ENCODE measurements at regions not wholly inside any gene's neighbourhood (a gene's known extent, or its start where the extent isn't known, plus 50 kb on each side); places are given as distances from the start of the nearest gene placed in this dataset.
"Not testable (repeated sequence)": the region's sequence is repeated elsewhere in the genome, so short reads cannot be mapped to it uniquely, and the experiment has no call there.

DNA sequence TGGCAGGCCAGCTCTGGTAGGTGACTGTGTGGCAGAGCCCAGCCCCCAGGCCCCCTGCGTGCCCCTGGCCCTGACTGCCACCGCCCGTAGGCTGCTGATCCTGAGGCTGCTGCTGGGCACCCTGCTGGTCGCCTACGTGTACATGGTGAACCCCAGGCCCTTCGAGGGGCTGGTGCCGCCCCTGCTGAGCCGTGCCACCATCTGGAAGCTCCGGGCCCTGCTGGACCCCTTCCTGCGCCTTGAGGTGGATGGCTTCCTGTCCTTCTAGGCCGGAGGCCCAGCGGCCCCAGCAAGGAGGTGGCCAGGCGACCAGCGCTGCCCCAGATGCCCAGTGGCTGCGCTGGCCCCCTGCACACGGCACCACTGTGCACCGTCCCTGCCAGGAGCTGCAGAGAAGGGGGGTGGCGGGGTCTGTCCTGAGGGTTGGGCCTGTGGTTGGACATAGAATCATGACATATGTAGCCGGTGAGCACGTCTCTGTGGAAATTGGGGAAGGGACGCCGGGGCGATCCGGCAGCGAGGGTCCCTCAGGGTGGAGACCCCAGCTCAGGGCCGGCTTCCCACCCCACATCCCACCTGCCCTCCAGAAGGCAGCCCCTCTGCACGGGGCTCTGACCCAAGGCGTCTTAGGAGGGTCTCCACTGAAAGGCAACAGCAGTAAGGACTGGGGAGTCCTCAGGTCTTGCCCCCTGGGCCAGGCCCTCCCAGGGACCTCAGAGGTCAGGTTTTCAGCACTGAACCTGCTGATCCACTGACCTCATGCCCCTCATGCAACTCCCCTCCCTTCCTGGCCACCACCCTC lies 185.4 kb downstream of the IGLL1 start:
- no peak for ATAC-seq

DNA sequence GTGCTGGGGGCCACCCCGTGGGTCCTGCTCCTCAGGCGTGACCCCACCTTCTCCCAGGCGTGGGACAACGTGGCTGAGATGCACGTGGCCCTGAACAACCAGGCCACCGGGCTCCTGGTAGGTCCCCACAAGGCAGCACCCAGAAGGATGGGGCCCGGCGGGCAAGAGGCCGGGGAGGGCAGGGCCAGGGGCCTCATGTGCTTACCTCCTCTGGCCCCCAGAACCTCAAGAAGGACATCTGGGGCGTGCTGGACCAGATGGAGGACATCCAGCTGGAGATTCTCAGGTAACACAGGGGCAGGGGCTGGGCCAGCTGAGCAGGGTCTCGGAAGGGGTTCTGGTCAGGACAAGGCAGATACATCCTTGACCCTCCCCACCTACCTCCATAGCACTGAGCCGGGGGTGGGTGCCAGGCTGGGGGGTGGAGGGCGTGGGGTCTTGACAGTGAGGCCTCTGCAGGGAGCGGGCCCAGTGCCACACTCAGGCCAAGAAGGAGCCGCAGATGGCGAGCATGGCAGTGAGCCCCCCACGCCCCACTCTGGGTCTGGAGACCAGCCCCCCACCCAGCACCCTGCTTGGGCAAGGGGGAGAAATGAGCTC lies 186.3 kb downstream of the IGLL1 start:
- ATAC-seq: no peak

DNA sequence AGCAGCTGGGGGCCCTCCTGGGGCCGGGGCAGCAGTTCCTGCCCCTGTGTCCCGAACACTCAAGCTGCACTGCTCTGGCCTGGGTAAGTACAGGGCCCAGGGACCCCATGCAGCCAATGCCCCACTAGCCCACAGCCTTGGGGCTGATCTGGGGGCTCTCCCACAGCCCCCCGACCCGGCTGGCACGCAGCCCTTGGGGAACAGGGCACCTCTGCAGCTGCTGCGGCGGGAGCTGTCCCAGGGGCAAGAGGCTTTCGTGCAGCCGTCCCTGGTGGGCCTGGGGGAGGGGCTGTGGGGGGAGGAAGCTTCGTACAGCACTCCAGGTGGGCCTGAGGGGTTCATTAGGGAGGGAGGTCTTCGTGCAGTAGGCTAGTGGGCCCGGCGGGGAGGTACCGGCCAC lies 186.9 kb downstream of the IGLL1 start:
- not testable (repeated sequence) for ATAC-seq

DNA sequence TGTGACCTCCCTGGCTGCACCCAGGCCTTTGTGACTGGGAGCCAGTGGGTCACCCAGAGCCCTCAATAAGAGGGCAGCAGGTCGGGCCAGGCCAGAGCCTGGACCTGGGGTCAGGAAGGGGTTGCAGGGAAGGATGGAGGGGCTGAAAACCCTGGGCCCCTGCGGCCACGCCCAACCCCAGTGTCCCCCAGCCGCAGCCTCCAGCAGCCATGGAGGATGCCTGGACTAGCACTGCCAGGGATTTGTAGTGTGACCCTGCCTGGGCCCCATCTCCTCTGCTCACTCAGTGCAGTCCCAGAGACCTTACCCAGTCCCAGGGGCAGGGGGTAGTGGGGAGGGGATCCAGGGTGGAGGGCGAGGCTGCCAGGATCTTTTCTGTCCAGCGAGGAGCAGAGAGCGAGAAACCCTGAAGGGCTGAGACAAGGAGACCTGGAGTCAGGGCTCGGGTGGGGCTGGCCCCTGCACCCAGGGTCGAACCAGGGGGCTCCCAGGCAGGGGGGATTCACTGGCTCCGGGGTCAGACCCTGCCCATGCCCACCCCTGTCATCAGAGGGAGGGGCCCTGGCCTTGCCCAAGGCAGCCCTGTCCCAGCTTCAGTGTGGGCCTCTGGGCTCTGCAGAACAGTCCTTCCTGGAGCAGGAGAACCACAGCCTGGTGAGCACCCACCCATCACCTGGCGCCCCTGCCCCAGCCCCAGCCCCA lies 187.5 kb downstream of the IGLL1 start:
- no peak for ATAC-seq

DNA sequence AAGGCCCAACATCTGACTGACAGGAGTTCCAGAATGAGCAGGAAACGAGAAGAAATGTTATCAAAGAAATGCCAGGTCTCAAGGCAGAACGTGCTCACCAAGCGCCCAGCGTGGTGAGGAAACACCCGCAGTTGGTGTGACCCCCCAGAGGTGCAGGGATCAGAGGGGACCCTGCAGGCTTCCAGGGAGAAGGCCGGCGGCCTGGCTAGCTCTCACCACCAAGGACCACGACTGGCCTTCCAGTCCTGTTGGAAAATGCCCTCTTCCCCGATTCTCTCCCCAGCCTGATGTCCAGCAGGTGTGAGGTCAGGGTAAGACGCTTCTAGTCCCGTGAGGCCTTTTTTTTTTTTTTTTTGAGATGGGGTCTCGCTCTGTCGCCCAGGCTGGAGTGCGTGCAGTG lies 189.1 kb downstream of the IGLL1 start:
- ATAC-seq: no peak

DNA sequence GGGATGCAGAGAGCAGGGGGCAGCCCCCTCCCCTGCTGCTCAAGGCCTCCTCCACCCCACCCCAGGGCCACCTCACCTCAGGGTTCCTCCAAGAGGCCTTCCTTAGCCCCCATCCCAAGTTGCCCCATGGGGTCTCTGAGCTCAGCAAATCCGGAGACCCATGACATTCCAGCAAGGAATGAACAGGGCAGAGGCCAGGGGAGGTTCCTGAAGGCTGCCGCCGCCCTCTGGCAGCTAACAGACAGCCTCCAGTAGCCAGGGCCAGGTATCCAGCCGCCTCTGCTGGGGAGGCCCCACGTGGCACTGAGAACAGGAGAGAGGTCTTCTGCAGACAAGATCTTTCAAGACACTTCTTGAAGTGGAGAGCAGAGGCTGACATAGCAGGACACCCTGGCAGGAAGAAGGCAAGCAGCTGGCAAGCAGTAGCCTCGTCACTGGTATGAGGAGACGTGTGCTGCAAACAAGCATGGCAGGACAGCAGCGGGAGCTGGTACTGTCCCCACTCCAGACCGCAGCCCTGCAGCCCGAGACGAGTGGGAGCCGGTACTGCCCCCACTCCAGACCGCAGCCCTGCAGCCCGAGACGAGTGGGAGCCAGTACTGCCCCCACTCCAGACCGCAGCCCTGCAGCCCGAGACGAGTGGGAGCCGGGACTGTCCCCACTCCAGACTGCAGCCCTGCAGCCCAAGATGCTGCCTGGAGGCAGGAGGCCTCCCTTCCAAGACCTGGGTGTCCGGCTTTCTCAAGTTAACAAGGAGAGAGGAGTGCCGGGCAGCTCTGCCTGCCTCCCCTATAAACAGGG lies 190.6 kb downstream of the IGLL1 start:
- ATAC-seq: no peak

DNA sequence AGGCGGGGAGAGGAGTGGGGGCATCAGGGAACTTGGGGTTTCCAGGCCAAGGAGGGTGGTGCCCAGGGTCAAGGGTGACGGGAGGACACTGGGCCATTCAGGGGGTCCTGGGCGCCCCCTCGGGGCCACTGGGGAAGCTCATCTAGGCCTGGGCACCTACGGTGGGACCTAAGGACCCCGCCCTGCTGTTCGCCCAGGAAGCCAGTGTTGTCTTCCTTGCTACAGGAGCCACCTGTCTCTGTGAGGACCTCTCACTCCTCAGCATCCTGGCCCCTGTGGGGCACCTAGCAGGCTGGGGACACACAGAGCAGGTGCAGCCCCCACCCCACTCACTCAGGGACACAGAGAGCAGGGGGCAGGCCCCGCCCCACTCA lies 191.6 kb downstream of the IGLL1 start:
- no peak for ATAC-seq

DNA sequence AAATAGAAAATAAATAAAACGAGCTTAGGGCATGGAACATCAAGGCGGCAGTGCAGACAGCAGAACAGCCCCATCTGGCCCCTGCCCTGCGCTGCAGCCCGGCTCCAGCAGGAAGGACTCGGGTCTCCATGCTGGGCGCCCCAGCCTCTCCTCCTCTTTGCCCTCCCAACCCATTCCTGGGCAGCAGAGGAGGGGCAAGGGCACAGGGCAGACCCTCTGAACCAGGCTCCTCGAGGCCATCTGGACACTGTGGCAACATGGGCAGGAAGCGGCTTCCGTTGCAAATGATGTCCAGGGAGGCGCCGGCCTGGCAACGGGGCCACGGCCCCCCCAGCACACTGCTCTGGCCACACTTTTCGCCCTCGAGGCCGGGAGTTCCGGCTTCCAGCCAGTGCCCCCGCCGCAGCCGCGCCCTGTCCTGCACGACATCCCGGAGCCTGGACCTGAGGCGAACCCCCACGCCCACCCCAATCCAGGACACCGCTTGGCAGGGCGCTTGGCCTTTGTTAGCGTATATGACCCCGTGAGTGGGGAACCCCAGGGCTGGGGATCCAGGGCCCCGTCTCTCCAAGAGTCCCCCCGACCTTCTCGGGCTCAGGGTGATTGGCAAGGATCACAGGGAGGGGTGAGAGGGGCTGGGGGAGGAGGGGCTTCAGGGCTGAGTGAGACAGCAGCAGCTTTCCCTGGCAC lies 192.1 kb downstream of the IGLL1 start:
- no peak for ATAC-seq

DNA sequence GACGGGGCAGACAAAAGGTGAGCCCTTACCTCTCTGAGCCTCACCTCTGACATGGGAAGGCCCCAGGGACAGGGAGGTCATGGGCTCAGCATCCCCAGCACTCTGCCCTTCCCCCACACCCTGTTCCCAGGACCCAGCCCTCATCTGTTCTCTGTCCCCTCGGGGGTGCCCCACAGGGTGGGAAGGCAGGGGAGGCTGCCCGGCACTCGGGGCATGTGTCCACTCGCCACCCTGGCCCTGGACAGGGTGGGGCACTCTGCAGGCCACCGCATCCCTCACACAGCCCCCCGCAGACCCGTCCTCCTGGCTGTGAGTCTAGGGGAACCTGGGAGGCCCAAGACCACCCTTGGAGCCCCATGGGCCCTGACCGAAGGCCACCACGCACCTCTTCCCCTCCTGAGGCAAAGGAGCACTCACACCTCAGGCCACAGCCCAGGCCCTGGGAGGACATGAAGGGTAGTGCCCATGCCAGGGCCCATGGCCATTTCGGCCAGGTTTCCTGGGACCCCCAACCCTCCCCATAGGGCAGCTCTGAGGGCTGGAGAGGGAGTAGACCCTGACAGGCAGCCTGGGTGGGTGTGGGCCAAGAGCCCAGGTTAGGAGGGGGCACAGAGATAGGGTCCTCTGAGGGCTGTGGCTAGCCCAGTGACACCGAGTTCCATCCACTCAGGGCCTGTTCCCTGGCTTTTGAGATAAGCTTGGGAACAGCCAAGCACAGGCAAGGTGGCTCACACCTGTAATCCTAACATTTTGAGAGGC lies 193.1 kb downstream of the IGLL1 start:
- ATAC-seq: no peak

DNA sequence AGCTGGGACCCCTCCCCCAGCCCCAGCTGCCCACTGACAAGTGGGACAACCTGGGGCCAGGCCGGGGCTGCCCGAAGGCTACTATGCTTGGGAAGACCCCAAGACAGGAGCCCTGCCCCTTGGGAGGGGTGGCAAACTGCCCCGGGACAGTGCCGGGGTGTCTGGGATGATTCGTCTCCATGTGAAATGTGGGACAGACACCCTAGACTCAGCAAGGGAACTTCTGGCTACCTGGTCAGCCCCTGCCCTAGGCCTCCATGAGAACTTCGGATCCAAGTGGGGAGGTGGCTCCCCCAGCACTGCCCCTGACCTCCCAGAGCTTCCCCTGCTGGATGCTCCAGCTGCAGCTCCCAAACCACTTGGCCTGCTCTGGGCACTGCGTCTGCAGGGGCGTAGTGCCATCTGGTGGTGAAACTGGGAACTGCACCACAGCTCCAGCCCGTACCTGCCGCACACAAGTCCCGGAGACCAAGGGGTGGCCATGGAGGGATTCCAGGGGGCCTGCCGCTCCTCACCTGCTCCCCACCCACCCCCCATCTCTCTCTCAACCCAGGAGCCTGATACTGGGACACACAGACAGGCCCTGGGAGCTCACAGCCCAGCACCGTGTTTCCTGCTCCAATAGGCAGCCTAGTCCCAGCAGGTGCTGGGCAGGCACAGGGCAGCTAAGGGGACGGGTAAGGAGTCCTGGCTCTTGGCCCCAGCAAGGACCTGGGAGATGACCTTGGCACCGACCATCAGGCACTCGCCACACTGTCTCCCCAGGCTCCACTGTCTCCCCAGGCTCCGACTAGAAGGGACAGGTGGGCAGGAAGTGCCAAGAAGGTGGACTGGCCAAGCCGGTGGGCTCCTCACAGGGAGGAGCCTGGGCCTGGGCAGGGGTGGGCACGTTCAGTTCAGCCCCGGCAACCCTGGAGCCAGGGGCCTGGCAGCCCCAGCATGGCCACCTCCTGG lies 194.1 kb downstream of the IGLL1 start:
- peak; percentile 85 for ATAC-seq

DNA sequence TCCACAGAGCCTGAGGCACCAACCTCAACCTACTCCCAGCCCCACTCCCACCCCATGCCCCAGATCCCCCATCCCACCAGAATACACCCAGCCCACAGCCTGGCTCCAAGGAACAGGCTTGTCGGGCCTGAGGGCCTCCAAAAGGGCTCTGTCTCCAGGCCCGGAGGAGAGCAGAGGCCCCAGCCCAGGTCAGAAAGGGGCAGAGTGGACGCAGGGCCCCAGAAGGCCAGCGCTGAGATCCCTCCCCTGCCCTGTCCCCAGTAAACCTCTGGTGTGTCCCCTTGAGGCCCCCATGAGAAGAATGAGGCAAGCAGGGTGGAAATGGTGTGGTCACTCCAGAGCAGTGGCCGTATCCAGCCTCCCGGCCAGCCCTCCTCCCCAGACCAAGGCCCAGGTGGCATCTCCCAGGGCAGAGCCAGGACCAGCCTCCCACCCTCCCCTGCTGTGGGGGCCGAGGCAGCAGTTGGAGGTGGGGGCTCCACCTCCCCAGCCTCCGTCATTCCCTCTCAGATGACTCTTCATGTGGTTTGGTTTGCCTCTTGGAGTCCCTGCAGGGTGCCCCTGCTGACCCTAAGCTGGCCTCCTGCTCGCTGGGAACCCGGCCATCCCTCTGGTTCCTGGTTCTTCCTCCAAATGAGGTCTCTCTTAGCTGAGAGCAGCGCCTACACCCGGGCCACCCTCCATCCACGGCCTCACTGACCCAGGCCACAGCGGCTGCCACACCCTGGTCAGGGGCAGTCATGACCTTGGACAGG lies 195.0 kb downstream of the IGLL1 start:
- ATAC-seq: no peak

DNA sequence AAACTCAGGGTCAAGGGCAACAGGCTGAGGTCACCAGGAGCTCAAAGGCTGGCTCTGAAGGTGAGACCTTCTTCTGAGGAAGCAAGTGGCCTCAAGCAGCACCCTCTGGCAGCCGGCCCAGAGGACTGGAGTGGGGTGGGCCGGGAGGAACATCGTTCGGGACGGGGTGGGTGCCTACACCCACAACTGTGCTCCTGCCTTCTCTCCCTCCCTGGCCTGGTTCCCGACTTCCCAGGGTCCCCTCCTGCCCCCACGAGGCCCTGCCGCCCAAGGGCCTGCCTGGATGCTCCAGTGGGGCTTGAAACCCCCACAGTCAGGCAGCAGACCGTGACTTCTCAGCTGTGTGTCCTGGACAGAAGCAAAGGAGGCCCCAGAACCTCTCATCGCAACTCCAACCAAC lies 195.7 kb downstream of the IGLL1 start:
- ATAC-seq: no peak

DNA sequence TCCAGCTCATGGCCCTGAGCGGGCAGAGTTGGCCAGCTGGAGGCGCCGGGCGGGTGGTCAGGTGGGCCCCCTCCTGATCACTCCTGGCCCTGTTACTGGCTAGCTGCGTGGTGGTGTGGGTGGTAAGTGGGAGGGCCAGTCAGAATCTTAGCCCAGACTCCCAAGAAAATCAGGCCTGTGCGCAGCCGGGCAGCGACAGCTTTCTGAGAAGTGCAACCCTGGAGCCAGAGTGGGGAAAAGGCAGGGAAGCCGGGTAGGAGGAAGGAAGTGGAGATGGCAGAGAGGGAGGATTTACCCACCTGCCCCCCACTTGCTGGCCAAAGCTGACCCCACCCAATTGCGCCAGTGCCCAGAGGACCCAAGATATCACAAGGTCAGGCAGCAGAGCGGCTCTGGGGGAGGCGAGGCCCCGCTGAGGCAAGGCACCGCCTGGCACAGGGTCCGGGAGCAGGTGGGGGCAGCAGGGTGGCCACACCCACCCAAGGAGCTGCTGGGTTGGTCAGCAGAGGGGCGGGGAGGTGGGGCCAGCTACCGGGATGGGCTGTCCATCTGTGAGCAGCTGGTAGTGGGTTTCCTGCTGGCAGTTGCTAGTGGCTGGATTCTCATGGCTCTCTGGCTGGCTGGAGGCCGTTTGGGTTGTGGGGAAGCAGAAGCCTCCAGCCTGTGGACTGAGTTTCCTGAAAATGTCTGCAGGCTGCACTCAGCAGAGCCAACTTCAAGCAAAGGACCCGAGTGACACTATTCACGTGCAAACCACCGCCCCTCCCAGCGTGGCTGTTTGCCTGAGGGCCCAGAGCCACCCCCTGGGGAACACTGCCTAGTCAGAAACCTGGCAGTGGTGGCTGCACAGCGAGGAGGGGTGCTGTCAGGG lies 196.4 kb downstream of the IGLL1 start:
- ATAC-seq: no peak

DNA sequence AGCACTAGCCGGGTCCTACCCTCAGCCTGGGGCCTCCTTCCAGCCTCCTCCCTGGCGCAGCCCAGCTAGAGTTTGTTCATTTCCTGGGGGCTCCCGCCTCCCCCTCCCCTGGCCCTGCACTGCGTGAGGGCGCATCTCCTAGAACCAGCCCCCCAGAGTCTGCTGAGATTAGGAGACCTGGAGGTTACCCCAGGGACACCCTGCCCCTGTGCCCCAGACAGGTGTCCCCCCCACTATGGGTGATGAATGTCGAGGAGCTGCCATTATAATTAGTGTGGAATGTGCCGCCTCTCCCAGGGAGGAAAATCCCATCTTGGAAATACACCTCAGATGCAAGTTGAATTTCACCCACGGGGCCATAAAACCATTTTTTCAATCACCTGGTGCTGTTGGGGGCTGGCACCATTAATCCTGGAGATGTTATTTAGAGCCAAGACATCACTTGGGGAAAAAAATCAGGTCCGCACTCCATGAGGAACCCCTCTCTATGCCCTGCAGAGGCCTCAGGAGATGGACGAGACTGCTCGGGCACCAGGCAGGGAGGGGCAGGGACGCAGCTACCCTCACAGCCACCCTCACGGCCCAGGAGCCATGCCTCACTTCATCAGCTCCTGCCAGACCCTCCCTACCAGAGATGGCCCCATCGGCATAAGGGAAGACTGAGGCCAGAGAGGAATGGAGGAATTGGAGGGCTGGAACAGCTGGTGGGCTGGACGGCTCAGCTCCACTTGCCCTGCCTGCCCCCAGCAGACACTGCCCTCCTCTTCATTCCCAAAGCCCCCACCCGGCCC lies 197.5 kb downstream of the IGLL1 start:
- ATAC-seq: no peak

DNA sequence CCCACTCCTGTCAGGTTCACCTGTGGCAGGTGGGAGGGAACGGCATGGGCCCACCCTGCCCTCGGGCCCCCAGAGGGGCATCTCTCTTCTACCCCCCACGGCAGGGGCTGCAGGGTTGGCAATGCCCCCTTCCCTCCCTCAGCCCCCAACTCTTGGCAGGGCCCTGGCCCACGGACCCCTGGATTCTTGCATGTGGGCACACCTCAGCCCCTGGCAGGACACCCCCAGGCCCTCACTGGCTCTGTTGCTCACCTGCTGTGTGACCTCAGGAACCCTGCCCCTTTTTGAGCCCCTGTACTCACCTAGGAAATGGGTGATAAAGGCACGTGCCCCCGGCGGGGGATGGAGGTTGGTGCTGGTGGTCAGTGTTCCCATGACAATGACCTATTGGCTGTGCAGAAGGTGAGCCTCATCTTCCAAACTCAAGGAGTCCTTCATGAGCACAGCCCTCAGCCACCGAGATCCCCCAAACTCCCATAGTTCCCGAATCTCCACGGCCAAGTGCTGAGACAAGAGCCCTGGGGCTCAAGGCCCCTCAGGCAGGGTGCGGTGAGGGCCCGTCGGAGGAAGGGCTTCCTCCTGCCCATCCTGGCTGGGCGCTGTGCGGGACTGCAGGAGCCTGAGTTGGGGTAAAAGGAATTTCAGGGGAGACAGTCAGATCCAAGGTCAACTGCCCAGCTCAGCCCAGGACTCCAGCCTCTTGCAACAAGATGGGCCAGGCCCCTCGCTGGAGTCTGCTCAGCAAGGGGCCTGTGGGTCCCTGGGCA lies 198.2 kb downstream of the IGLL1 start:
- ATAC-seq: no peak

DNA sequence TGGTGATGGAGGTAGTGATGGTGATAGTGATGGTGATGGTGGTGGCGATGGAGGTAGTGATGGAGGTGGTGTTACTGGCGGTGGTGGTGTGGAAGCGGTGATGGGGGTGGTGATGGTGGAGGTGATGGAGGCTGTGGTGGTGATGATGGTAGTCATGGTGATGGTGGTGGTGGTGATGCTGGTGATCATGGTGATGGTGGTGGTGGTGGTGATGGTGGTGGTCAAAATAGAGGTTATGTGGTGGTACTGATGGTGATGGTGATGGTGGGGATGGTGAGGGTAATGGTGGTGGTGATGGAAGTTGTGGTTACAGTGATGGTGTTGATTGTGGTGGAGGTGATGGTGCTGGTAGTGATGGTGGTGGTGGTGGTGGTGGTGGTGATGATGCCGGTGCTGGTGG lies 199.2 kb downstream of the IGLL1 start:
- no peak for ATAC-seq

DNA sequence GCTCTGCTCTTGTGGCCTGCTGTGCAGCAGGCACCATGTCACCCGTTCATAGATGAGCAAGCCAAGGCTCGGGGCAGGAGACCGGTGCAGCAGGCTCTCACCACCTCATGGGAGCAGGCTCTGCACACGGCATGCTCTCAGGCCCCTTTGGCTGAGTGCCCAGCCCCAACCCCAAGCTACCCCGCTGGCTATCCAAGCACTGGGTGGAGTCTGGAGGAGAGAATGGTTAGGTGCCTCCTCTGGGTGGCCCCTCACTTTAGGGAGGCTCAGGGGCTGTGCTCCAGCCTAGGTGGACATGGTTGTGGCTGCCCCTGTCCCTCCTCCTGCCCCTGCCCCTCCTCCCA lies 199.9 kb downstream of the IGLL1 start:
- ATAC-seq: peak; percentile 8

Measured in esophagus mucosa (tissue), 1 donor.